HG02870 (cell line): ENCODE measurements at regions not wholly inside any gene's neighbourhood (a gene's known extent, or its start where the extent isn't known, plus 50 kb on each side); places are given as distances from the start of the nearest gene placed in this dataset.

Source experiments
- ATAC-seq: cut with Tn5 transposase; IDR thresholded peaks from one replicate; pipeline ENCODE4 v1.9.1; 2021; ENCODE audit warnings: mild to moderate bottlenecking, moderate library complexity; ENCODE audit not compliant: unreplicated experiment

DNA sequence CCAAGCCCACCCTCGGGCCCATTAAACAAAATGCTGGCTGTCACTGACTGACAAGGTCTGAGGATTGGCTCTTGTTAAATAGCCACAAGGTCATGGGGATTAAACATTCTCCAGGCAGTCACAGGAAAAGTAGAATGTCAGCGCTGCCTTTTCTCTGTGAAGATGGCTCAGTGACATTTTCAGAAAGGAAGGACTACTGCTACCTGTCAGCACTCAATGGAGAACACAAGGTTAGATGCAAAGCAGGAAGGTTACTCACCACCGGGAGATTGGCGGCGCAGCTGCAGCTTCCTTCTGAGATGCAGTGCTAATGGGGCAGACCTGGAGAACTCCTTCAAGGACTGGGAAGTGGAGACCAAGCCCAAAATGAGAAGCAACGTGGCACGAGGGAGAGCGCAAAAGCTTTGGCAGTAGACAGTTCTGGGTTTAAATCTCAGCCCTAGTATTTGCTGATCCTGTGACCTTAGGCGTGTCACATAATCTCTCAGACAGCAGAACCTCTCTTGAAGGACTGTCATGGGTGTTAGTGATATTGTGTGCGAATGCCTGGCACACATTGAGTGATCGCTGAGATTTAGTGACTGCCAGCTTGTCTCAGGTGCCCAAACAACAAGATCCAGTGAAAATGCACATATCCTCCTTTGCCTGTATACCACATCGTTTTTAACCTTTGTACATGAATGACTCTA, 213.1 kb upstream of the BOD1L1 start:
- ATAC-seq: no peak

DNA sequence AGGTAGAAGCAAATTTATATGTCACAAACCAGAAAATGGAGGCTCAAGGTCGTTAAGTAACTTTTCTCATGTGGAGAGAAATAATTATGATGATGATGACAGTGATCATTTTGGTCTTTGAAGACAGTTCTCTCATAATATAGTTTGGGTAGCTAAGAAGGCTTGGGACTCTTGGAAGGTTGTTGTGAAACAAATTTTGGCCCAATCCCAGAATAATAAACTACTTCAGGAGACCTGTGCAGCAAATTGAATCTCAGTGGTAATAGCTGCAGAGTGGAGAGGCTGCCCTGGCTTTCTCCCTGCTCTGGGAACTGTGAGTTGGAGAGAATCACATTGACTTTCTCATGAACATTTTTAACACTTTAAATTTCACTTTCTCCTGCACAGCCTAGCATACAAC, 217.2 kb upstream of the BOD1L1 start:
- ATAC-seq: no peak

DNA sequence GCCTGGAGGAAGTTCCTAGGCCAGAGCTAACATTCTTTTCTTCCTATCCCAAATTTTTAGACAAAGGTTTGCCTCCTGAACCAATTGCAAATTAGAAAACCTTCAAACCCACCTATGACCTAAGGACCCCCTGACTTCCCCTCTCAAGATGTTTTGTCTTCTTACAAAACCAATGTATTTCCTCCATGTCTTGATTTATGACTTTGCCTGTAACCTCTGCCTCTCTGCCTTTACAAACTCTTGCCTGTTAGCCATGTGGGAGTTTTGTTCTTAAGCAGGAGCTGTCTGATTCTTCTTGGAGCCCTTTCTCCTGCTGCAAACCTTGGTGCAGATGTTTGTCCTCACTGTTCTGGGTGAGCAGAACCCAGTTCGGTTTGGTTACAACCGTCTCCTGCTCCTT, 222.3 kb upstream of the BOD1L1 start:
- no peak for ATAC-seq

DNA sequence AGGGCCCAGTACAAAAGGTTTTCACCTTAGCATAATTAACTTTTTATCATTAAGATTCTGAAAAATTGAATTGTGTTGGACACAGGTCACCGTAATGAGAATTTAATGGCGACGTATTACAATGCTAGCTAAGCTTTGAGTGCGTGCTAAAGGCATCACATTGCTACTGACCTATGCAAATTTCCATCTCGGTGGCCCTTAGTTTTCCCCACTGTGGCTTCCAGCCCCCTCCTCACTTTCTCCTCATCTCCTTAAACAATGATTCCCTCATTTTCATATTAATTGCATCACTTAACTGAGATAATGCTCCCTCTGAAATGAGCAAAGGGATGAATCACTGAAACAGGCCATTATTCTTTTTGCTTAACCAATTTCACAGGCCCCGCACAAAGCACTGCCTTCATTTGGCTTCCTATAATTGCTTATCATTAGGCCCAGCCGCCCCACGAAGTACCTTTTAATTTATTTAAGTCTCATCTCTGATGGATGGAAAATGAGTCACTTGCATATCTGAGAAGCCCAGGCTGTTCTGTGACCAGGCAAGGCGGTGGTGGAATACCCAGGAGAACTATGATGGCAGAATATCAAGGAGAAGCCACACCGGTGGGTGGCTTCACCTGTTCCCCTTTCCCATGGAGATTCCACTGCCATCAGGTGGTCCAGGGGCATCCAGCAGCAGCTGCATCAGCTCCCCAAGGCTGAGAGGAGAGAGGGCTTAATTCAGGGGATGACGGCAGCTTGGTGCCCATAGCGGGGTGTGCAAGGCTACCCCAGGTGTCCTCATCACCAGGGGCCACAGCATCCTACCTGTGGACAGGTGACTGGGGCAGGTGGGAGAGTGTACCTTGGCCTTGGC, 223.8 kb upstream of the BOD1L1 start:
- no peak for ATAC-seq

DNA sequence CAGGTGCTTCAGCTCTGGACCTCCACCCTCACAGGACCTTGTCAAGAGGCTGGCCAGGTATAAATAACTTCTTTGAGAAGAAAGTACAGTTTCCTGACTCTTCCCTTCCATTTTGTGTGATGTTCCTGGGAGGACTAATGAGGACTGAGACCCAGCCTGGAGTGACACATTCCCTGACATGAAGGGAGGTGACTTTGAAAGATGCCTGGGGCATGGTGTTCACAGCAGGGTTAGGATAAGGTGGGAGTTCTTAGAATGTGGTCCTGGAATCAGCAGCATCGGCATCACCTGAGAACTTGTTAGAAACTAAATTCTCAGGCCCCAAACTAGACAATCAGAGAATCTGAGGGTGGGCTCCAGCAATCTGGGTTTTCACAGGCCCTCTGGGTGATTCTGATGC, 224.9 kb upstream of the BOD1L1 start:
- no peak for ATAC-seq

DNA sequence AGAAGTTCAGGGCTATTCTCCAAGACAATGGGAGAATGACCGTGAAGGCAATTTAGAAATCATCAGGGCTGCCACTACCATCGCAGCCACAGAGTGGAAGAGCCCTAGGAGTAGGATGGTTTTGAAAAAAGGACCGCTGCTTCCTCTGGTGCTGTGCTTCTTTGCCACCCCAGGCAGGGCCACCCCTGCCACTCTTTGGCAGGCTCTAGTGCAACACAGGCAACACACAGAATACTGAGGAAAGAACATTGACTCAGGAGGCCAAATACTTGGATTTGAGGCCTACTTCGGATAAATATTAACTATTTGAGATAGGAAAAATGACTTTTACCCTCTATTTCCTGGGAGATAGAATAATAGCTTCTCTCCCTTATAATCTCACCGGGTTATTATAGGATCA, 228.9 kb upstream of the BOD1L1 start:
- no peak for ATAC-seq

DNA sequence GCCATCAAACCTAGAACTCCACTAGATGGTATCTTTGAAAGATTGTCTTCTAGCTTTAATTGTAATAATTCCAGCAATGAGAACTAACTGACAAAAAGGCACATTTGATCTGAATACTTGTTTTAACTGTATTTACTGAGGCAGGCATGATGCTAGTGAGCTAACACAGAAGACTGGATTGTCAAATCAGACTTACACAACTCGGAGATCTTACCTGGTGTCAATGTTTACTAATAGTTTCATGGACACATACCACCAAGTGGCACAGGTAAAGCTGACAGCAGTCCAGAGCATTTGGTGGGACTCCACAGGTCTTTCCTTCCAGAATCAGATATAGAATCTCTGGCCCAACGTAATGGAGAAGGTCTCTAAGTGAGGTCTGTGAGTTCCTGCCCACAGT, 229.9 kb upstream of the BOD1L1 start:
- no peak for ATAC-seq

DNA sequence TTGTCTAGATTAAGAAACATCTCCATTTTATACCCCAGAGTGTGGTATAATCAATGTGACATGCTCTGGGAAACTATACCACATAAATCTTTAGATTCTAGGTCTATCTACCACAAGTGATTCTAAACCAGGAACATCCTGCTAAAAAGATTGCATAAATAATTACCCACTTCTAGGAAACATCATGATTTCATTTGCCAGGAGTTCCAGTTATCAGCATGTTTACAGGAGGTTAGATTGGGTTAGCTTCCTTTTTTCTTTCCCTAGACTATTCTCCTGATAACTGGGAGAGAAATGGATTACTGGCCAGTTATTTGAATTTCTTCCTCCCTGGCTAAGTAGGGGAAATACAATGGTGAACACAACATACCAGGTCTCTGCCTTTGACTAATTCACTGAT, 230.3 kb upstream of the BOD1L1 start:
- no peak for ATAC-seq

DNA sequence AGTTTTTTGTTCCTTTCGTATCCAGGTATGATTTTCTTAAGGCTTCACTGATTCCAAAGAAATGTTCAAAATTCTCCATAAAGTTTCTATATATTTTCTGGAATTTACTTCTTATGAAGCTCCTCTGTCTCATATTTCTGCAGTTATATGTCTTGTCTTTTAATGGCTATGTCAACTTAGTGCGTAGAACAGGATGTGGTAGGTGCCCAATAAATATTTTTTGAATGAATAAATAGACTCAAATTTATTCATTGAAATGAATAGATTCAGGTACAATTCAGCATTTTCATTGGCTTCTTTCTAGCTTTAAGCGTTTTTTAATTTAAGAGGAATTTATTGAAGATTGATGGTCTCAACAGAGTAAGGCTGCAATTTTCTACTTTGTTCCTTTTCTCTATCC, 231.9 kb upstream of the BOD1L1 start:
- no peak for ATAC-seq

DNA sequence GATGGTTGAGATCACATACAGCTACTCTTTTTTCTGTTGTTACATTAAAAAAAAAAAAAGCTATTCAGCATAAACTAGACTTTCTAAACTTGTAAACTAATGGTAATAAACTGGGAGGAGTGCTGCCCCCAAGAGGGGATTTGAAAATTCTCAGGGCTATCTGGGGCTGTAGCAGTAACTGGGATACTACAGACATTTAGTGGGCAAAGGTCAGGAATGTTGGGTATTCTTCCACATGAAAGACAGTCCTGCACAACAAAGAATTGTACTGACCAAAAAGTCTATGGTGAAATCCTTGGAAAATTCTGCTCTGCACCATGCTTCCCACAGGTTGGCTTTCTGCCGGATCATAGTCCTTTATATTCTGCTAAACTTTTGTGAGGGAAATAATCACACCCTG, 232.6 kb upstream of the BOD1L1 start:
- ATAC-seq: no peak

DNA sequence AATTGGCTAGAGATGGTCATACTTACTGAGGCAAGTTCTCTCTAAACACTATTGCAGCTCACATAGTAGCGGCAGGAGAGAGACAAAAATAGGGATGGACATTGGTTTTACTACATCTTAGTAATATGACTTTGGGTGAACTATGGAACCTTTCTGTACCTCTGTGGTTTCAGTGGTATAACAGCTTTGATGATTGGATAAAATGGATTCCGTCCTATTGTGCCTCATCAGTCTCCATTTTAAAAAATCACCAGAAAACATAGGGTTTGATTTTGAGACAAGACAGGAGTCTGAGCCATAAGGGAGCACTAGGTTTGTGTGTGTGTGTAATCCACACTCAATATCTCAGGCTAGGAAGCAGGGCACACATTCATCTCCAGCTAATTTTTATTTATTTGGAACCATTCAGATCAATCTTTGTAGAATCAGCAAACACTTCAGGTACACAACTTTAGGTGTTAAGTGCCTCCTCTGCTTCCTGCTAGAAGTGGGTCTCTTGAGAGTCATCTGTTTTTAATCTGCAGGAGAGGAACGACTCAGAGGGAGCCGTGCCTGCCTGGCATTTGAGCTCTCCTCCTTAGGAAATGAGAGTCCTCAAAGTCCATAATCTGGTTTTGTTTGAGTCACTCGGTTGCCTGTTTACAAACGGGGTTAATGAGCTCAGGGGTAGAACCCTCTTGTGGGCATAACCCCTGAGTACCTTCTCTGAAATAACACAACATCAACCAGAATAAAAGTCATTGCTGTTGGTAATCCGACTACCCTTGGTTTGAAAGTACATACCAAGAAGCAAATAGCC, 238.5 kb upstream of the BOD1L1 start:
- ATAC-seq: no peak

DNA sequence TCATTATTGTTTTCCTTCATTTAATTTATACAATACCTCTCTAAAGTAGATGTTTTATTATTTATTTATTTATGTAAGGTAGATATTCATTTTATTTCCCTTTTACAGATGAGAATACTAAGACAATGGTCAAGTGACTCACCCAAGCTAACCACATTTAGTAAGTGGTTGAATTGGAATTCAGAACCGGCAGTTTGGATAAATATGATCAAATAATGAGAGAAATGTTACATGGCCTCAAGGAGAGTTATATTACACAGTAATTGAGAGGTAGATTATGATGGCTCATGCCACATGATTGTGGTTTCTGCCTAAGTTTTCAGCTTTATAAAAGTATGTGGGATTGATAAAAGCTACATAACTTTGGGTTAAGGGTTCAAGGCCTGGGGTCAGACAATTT, 239.4 kb upstream of the BOD1L1 start:
- no peak for ATAC-seq

DNA sequence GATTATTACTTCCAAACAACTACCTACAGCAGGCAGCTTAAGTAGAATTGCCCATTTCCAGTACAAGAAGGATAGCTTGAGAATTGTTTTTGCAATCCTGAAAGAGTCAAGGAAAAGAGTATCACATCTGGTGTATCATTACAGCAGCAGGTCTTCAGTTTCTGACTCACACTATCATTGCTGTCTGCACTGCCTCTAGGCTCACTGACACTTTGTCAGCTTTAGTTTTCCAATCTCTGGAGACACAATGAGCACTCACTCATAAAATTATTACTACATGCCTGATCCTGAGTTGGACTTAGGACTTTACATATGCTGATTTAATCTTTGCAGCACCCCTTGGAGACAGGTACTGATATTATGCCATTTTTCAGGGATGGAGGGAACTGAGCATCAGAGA, 244.6 kb upstream of the BOD1L1 start:
- no peak for ATAC-seq

DNA sequence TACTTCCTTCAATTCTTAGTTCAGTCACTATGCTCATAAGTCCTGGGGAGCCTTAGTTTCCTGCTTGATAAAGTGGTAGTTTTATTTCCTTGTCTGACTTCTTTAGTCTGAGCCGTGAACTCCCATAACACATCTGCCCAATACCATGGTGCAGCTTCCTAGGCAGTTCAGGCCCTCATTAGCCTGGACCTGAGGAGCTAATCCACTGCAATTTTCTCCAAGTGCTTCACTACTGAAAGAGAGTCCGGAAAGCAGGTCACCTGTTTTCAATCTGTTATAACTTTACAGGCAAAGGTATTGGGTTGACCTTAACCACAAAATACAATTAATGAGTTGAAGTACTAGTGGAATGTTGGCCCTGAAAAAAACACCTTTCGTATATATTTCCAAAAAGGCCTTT, 245.4 kb upstream of the BOD1L1 start:
- no peak for ATAC-seq

DNA sequence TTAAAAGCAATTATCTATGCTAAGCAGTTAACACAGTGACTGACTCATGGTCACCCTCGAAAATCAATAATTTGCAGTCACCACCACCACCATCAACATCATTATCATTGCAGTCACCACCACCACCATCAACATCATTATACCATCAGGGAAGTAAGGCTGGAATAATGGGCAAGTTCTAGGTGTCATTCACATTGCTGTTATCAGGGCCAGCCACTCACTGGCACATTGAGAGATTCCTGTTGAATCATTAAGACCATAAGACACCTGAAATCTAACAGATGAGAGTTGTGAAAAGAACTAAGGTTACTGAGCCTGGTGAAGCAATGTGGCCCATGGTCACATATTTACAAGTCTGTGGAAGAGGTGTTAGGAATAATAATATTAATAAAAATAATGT, 247.7 kb upstream of the BOD1L1 start:
- ATAC-seq: no peak

DNA sequence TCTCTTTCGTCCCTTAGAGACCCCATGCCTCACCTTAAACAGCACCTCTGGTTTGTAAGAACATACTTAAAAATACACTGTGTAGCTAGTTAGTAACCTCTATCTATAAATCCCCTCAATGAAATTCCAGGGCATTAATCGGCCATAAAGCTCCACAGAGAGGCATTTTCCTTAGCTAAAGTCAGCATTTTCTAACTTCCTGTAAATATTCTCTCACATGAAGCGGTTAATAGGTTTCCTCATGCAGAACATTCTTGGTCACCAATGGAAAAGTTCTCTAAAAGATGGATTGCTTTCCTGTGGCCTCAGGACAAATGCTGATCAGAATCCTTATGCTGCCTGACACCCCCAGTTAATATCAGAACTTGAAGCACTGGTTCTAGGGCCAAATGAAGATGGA, 248.6 kb upstream of the BOD1L1 start:
- ATAC-seq: no peak

DNA sequence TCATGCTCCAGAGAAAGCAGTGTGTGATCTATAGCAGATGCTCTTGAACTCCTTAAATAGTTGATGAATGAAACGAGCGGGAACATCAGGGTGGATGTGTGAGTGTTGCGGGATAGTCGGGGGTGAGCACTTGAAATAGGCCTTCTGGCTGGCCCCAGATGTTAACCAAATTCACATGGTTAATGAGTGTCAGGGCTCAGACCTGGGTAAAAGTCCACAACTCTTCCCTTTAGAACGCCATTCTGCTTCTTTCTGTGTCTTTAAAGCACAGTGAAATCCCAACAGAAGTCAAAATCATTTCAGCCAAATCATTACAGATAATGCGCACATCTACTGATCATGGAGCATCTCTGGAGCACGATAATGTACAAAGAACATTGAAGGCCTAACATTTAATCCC, 249.4 kb upstream of the BOD1L1 start:
- no peak for ATAC-seq

DNA sequence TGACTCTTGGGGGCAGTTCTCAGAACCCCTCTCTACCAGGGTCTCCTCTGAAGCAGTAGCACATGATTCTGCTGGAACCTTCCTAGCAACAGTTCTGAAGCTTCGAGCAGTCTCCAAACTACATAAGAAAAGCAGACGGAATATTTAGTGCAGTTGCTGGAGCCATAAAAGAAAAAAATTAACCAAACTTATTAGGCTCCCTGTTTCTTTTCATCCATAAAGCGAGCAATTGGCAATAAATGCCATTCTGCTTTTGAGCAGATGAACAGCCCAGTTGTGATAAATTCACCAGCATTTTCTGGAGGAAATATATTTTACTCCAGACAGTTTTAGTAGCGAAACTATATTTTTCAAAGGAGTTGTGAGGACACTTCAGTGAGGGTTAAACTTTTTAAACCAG, 250.1 kb upstream of the BOD1L1 start:
- no peak for ATAC-seq

DNA sequence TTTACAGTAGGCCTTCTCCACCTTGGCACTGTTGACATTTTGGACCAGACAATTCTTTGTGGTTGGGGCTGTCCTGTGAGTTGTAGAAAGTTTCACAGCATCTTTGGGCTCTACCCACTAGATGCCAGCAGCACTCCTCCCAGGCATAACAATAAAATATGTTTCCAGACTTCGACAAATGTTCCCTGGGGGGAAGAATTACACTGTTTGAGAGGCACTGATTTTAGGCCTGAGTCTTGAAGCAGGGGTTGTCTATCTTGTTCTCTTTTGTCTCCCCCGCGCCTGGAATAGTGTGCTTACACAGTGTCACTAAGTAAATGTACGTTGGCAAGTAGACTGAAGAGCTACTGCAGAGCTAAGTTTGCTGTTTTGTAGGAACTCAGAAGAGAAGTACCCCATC, 254.4 kb upstream of the BOD1L1 start:
- no peak for ATAC-seq

DNA sequence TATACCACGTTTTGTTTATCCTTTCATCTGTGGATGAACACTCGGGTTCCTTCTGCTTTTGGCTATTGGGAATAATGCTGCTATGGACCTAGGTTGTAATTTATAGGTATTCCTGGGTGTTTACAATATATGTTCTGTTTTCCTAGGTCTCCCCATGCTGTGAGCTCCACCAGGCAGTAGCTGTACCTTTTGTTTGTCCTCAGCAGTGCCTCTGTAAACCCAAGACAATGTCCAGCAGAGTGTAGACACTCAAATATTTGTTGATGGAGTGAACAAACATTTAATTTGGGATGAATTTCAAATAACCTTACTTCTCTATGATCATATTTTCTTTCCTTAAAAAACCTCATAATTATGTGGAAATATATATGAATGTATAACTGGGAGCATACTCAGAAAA, 259.5 kb upstream of the BOD1L1 start:
- no peak for ATAC-seq

DNA sequence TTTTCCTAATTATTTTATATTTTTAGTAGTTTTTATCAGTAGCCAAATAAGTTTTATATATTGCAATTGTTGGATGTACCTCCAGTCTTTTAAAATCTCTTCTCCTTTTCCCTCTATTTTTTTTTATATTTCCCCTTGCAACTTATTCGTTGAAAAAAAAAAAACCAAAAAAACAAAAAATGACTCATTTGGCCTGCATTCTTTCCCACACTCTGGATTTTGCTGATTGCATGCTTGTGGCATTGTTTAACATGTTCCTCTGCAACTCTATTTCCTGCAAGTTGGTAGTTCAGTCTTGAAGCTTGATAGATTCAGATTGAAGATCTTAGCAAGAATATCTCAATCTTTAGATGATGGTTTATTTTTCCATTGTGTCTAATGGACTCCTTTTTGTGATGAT, 260.6 kb upstream of the BOD1L1 start:
- no peak for ATAC-seq

DNA sequence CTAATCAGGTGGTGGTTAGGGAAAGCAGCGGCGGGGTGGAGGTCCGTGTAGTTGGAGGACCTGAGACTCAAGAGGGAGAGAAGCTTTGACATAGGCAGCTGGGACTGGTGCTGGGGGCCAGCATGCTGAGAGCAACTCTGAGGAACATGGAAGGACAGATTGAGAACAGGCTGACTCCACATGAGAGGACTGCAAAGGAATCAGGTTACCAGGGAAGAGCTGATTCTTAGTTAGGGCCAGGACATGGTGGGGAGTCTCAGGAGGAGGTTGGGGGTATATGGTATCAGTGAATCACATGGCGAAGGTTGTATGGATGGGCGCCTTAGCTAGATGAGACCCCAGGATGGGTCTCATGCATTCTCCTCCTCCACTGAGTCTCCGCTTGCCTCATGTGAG, 264.0 kb upstream of the BOD1L1 start:
- ATAC-seq: no peak
